ENCODE measurements at regions not wholly inside any gene's neighbourhood (a gene's known extent, or its start where the extent isn't known, plus 50 kb on each side); places are given as distances from the start of the nearest gene placed in this dataset.

DNA sequence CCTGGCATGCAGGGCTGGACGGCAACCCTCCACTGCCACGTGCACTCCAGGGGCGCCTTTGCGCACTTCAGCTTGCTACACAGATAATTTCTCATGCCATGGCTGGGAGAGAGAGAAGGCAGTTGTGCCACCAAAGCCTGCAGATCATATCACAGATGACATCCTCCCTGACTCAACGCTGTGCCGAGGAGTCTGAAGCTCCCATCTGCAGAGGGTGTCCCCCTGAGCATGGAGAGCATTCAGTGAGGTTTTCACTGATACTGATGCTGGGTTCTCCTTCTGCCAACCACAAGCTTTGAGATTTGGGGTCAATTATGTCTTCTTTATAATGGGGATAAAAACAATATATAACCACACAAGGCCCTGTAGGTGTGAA, 607.4 kb upstream of the ADAMTS16 start:
- no peak for TF ChIP-seq EZH2phosphoT487 (IDR thresholded peaks at IDR 0.05; ENCODE audit: low read length)
- TF ChIP-seq, protein P1, sequence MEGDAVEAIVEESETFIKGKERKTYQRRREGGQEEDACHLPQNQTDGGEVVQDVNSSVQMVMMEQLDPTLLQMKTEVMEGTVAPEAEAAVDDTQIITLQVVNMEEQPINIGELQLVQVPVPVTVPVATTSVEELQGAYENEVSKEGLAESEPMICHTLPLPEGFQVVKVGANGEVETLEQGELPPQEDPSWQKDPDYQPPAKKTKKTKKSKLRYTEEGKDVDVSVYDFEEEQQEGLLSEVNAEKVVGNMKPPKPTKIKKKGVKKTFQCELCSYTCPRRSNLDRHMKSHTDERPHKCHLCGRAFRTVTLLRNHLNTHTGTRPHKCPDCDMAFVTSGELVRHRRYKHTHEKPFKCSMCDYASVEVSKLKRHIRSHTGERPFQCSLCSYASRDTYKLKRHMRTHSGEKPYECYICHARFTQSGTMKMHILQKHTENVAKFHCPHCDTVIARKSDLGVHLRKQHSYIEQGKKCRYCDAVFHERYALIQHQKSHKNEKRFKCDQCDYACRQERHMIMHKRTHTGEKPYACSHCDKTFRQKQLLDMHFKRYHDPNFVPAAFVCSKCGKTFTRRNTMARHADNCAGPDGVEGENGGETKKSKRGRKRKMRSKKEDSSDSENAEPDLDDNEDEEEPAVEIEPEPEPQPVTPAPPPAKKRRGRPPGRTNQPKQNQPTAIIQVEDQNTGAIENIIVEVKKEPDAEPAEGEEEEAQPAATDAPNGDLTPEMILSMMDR (IDR thresholded peaks at IDR 0.05; ENCODE audit: low read length) = no peak
- no peaks in the 10 kb centered on the region for H3K4me1 ChIP-seq (ENCODE audit: low read length)
- H3K27ac ChIP-seq (ENCODE audit: low read length) = no peak overlapping the region
- DNase-seq = no peak
- no peaks in the 10 kb centered on the region for H3K36me3 ChIP-seq (replicated peaks; ENCODE audit: insufficient read depth, low read length)
- no peak overlapping the region for H3K4me2 ChIP-seq (ENCODE audit: low read depth, low read length)
- no peaks in the 10 kb centered on the region for H3K9me2 ChIP-seq (replicated peaks; ENCODE audit: insufficient read depth, low read length)
- no peaks in the 10 kb centered on the region for H4K20me1 ChIP-seq (ENCODE audit: insufficient read depth, low read length)
- no peak overlapping the region for H3K4me3 ChIP-seq (ENCODE audit: low read length)
- no peaks in the 10 kb centered on the region for H3K9me3 ChIP-seq (replicated peaks; ENCODE audit: insufficient read depth, low read length)
- no peaks in the 10 kb centered on the region for H3K27me3 ChIP-seq (replicated peaks; ENCODE audit: insufficient read depth, low read length)
- no peak overlapping the region for H2AFZ ChIP-seq (ENCODE audit: low read length)
- H3K79me2 ChIP-seq (ENCODE audit: low read length) = no peaks in the 10 kb centered on the region
- no peak overlapping the region for H3K9ac ChIP-seq (ENCODE audit: low read length)
- H3F3A ChIP-seq (ENCODE audit: insufficient read depth, low read length) = no peaks in the 10 kb centered on the region

DNA sequence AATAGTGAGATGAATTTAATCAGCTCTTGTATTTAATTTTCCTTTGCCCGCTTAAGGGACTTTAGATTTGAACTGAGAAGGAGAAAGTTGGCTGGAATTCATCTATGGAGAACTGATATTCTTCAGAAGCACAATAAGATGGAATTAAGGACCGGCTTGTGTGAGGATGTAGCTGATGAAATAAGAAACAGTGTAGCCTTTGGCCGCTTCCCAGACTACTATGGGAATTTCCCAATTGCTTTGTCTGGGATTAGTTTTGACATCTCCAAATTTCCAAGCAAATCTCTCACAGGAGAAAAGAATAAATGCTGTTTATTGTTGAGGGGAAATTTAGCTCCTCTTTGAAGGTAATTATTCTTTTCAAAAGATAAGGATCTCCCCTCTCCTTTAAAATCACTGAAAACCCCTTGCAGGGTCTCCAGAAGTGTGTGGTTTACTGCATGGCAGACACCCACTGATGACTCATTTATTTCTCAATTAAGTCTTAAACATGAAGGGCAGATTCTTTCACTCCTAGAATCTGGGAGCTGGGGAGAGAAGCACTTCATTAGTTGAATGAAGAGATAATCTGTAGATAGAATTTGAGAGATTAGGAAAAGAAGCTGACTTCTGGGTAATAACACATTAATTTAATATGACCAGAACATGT, 606.5 kb upstream of the ADAMTS16 start:
- no peak for DNase-seq
- Histone ChIP-seq H3K36me3 (replicated peaks; ENCODE audit: insufficient read depth, low read length) (no peaks in the 10 kb centered on the region), H3K4me2 (ENCODE audit: low read depth, low read length) (no peak overlapping the region)

GRCh38 chr5:4537489-4537888, 602.6 kb upstream of the ADAMTS16 start:
- Histone ChIP-seq H3K4me1 (ENCODE audit: low read length) (no peaks in the 10 kb centered on the region), H3K9ac (ENCODE audit: low read length) (no peak overlapping the region), H3K27me3 (replicated peaks; ENCODE audit: insufficient read depth, low read length) (no peaks in the 10 kb centered on the region), H3F3A (ENCODE audit: insufficient read depth, low read length) (no peaks in the 10 kb centered on the region), H3K9me3 (replicated peaks; ENCODE audit: insufficient read depth, low read length) (no peaks in the 10 kb centered on the region), H3K79me2 (ENCODE audit: low read length) (no peaks in the 10 kb centered on the region), H2AFZ (ENCODE audit: low read length) (no peak overlapping the region), H3K9me2 (replicated peaks; ENCODE audit: insufficient read depth, low read length) (no peaks in the 10 kb centered on the region), H3K4me3 (ENCODE audit: low read length) (no peak overlapping the region), H3K27ac (ENCODE audit: low read length) (no peak overlapping the region), H4K20me1 (ENCODE audit: insufficient read depth, low read length) (no peaks in the 10 kb centered on the region), H3K36me3 (replicated peaks; ENCODE audit: insufficient read depth, low read length) (no peaks in the 10 kb centered on the region), H3K4me2 (ENCODE audit: low read depth, low read length) (no peak overlapping the region)
- no peak for TF ChIP-seq EZH2 (optimal IDR thresholded peaks at IDR 0.05; ENCODE audit: low read depth, low read length)
- TF ChIP-seq, protein P1 (IDR thresholded peaks at IDR 0.05; ENCODE audit: low read length) = no peak
- no peak for TF ChIP-seq EZH2phosphoT487 (IDR thresholded peaks at IDR 0.05; ENCODE audit: low read length)
- no peak for DNase-seq

More for the DNA sequence above, 606.5 kb upstream of the ADAMTS16 start:
- Histone ChIP-seq H3K4me1 (ENCODE audit: low read length) (no peaks in the 10 kb centered on the region), H3F3A (ENCODE audit: insufficient read depth, low read length) (no peaks in the 10 kb centered on the region), H3K9ac (ENCODE audit: low read length) (no peak overlapping the region), H4K20me1 (ENCODE audit: insufficient read depth, low read length) (no peaks in the 10 kb centered on the region), H2AFZ (ENCODE audit: low read length) (no peak overlapping the region), H3K27ac (ENCODE audit: low read length) (no peak overlapping the region), H3K4me3 (ENCODE audit: low read length) (no peak overlapping the region), H3K79me2 (ENCODE audit: low read length) (no peaks in the 10 kb centered on the region), H3K9me3 (replicated peaks; ENCODE audit: insufficient read depth, low read length) (no peaks in the 10 kb centered on the region), H3K9me2 (replicated peaks; ENCODE audit: insufficient read depth, low read length) (no peaks in the 10 kb centered on the region), H3K27me3 (replicated peaks; ENCODE audit: insufficient read depth, low read length) (no peaks in the 10 kb centered on the region)
- TF ChIP-seq EZH2 (optimal IDR thresholded peaks at IDR 0.05; ENCODE audit: low read depth, low read length) = no peak
- no peak for TF ChIP-seq EZH2phosphoT487 (IDR thresholded peaks at IDR 0.05; ENCODE audit: low read length)
- TF ChIP-seq, protein P1 (IDR thresholded peaks at IDR 0.05; ENCODE audit: low read length) = no peak

Measured in MM.1S (cell line).